ENCODE measurements at regions not wholly inside any gene's neighbourhood (a gene's known extent, or its start where the extent isn't known, plus 50 kb on each side); places are given as distances from the start of the nearest gene placed in this dataset.
A peak's percentile ranks its signal among the peaks of the same experiment; 100 is the strongest.

DNA sequence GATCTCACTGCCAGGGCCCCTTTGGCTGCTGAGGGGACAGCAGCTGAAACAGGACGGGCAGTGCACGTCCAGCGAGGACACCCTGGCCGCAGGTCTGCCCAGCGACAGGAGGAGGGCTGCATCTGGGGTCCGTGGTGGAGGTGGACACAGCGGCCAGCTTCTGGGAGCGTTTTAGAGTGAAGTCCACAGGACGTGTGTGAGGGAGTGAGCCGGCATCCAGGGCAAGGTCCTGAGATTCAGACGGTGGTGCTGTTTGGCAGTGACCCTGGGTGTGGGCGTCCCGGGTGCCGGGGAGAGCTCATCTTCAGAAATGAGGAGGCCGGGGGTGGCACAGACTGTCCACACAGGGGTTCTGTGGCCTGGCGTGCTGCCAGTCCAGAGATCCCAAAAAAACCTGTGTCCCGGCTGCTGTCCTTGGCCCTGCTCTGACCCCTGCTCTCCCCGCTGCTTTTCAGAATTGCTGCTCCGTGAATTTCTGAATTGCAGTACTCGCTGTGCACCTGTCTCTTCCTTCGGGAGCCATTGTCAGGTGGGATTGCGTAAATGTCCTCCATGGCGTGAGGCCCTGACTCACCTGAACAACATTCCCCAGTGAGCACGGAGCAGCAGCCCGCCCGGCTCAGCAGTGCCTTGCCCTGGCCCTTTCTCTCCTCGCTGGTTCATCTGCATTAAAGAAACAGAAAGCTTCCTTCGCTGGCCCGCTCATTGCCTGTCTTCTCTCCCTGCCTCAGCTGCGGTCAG lies 183.5 kb upstream of the C14orf180 start:
- no peak overlapping the region for H3K9ac ChIP-seq (ENCODE audit: low read depth in 2 of 2, low read length in 2 of 2)
- H3K27ac ChIP-seq, result no peak overlapping the region
- TF ChIP-seq, protein P1, sequence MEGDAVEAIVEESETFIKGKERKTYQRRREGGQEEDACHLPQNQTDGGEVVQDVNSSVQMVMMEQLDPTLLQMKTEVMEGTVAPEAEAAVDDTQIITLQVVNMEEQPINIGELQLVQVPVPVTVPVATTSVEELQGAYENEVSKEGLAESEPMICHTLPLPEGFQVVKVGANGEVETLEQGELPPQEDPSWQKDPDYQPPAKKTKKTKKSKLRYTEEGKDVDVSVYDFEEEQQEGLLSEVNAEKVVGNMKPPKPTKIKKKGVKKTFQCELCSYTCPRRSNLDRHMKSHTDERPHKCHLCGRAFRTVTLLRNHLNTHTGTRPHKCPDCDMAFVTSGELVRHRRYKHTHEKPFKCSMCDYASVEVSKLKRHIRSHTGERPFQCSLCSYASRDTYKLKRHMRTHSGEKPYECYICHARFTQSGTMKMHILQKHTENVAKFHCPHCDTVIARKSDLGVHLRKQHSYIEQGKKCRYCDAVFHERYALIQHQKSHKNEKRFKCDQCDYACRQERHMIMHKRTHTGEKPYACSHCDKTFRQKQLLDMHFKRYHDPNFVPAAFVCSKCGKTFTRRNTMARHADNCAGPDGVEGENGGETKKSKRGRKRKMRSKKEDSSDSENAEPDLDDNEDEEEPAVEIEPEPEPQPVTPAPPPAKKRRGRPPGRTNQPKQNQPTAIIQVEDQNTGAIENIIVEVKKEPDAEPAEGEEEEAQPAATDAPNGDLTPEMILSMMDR (IDR thresholded peaks at IDR 0.05), result no peak
- no peaks in the 10 kb centered on the region for H3K9me3 ChIP-seq
- no peak overlapping the region for H3K4me3 ChIP-seq
- H3K4me1 ChIP-seq, result no peaks in the 10 kb centered on the region
- peak; percentile 12 for DNase-seq
- no peaks in the 10 kb centered on the region for H3K27me3 ChIP-seq
- H3K36me3 ChIP-seq, result no peaks in the 10 kb centered on the region
- intact Hi-C loops (cut with DNase I), result no loop called here

DNA sequence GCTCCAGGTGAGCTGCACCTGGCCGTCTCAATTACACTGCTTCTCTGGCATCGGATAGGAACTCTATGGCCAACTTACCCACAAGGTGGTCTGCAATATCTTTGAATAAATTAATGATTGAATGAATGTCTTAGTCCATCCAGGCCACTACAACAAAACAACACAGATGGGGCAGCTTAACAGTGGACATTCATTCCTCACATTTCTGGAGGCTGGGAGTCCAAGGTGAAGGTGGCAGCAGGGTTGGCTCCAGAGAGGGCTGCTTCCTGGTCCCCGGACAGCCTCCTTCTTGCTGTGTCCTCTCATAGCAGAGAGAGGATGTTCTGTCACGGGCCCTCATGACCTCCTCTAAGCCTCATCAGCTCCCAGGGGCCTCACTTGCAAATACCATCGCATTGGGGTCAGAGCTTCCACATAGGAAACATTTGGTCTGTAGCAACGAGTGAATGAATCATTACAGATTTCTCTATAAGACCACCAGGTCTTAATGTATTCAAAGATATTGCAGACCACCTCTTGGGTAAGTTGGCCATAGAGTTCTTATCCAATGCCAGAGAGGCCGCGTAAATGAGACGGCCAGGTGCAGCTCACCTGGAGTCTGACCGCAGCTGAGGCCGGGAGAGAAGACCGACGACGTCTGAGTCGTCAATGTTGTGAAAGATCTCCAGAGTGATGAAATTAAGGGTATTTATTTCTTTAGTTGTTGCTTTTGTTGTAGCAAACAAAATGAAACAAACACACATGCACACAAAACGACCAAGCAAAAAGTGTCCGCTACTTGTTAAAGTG lies 182.7 kb upstream of the C14orf180 start:
- no peak for DNase-seq

DNA sequence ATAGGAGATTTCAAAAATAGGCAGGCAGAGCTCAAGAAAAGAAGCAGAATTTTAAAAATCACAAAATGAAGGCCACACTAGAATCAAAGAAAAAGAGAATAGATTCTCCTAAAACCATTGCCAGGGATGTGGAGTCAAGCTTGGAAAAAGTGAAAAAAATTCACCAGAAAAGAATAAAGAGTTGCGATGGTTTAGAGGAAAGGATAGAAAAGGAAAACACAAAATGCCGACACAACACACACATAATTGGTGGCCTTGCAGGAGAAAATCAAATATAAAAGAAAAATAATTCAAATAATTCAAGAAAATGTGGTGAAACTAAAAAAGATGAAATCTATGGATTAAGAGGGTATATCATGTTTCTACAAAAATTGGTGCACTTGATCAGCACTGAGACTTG lies 181.6 kb upstream of the C14orf180 start:
- no peak for DNase-seq
- TF ChIP-seq, protein P1 (IDR thresholded peaks at IDR 0.05), result no peak
- no peaks in the 10 kb centered on the region for H3K36me3 ChIP-seq
- no peaks in the 10 kb centered on the region for H3K27me3 ChIP-seq
- no peaks in the 10 kb centered on the region for H3K4me1 ChIP-seq
- H3K27ac ChIP-seq, result no peak overlapping the region
- intact Hi-C loops (cut with DNase I), result no loop called here
- no peak overlapping the region for H3K4me3 ChIP-seq
- H3K9me3 ChIP-seq, result no peaks in the 10 kb centered on the region
- no peak overlapping the region for H3K9ac ChIP-seq (ENCODE audit: low read depth in 2 of 2, low read length in 2 of 2)

More for the DNA sequence above, 182.7 kb upstream of the C14orf180 start:
- TF ChIP-seq, protein P1 (IDR thresholded peaks at IDR 0.05), result no peak
- no peaks in the 10 kb centered on the region for H3K4me1 ChIP-seq
- no peak overlapping the region for H3K9ac ChIP-seq (ENCODE audit: low read depth in 2 of 2, low read length in 2 of 2)
- H3K27me3 ChIP-seq, result no peaks in the 10 kb centered on the region
- H3K9me3 ChIP-seq, result no peaks in the 10 kb centered on the region
- intact Hi-C loops (cut with DNase I), result no loop called here
- no peak overlapping the region for H3K4me3 ChIP-seq
- H3K27ac ChIP-seq, result no peak overlapping the region
- no peaks in the 10 kb centered on the region for H3K36me3 ChIP-seq

DNA sequence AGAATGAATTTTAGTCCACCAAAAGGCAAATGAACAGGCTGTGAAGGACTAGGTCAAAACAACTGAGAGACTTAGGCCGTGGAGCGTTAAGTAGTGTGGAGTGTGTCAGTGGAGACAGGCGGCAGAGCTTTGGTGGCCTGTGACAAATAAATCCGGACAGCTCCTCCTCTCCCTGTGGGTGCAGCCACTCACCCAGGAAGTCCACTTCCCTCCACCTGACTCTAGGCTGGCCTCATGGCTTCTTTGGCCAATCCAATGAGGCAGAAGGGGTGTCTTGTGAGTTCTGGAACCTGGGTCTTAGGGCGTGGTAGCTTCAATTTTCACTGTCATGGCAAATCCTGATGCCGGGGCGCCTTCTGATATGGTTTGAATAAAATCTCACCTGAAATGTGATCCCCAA lies 180.9 kb upstream of the C14orf180 start:
- no peak for DNase-seq

DNA sequence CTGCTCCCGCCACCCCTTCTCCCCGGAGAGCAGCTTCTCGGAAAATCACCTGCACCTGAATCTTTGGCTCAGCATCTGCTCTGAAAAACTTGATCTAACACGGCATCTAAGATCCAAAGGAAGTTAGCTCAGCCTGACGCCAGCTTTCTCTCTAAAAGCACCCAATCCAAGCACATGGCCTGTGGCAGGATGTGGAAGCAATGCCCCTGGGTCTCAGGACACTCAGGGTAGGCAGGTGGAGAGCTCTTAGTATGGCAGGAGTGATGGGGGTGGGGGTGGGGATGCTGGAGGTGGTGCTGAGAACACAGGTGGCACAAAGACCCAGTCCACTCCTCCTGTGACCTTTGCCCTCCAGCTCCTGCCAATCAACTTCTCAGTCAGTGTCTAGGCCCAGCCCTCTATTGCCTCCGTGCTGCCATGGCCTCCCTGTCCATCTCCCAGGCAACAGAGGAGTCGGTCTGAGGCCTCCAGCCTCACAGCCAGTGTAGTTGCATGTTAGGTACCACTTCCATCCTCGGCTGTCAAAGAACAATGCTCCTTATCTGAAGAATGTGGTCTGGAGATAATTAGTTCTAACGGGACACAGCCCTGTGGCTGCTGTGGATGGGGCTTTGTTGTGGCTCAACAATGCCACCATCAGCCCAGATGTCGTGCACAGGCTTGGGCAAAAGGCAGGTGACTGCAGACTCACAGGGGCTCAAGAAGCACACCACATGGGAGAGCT lies 180.0 kb upstream of the C14orf180 start:
- peak; percentile 9 for DNase-seq
- no peak overlapping the region for H3K9ac ChIP-seq (ENCODE audit: low read depth in 2 of 2, low read length in 2 of 2)
- no peak overlapping the region for H3K27ac ChIP-seq
- no peaks in the 10 kb centered on the region for H3K9me3 ChIP-seq
- no peak overlapping the region for H3K4me3 ChIP-seq
- intact Hi-C loops (cut with DNase I), result no loop called here
- H3K27me3 ChIP-seq, result no peaks in the 10 kb centered on the region
- H3K4me1 ChIP-seq, result no peaks in the 10 kb centered on the region
- TF ChIP-seq, protein P1 (IDR thresholded peaks at IDR 0.05), result no peak
- H3K36me3 ChIP-seq, result no peaks in the 10 kb centered on the region

More for the DNA sequence above, 180.9 kb upstream of the C14orf180 start:
- H3K4me3 ChIP-seq, result no peak overlapping the region
- H3K9ac ChIP-seq (ENCODE audit: low read depth in 2 of 2, low read length in 2 of 2), result no peak overlapping the region
- no peaks in the 10 kb centered on the region for H3K9me3 ChIP-seq
- TF ChIP-seq, protein P1 (IDR thresholded peaks at IDR 0.05), result no peak
- H3K27me3 ChIP-seq, result no peaks in the 10 kb centered on the region
- intact Hi-C loops (cut with DNase I), result no loop called here
- H3K4me1 ChIP-seq, result no peaks in the 10 kb centered on the region
- H3K36me3 ChIP-seq, result no peaks in the 10 kb centered on the region
- H3K27ac ChIP-seq, result no peak overlapping the region
